Ovary (tissue), 3 donors: ENCODE measurements at regions not wholly inside any gene's neighbourhood (a gene's known extent, or its start where the extent isn't known, plus 50 kb on each side); places are given as distances from the start of the nearest gene placed in this dataset.

Experiments
- CTCF ChIP-seq, 3 donors: fragments of 450-650 bp in 2 of 3; fragments of 200-600 bp in 1 of 3; IDR thresholded peaks; one replicate each; pipeline versions ENCODE4 v1.5.1 to v1.8.0; 2016 to 2022; ENCODE audit warnings: antibody characterized with exemption in 3 of 3, mild to moderate bottlenecking in 1 of 3
- EP300 ChIP-seq: sonication (generic); formaldehyde crosslinking; IDR thresholded peaks from one replicate; pipeline ENCODE4 v1.6.1; 2017; ENCODE audit warnings: antibody characterized with exemption
- POLR2A ChIP-seq: fragments of 450-650 bp; IDR thresholded peaks from one replicate; pipeline ENCODE4 v1.6.1; 2017; ENCODE audit warnings: antibody characterized with exemption, mild to moderate bottlenecking, moderate library complexity
- donor health status: DM: no; HTN: no; CAD: no.

GRCh38 chr13:78993792-78994191, 334.8 kb upstream of the OBI1 start:
- TF ChIP-seq CTCF (IDR thresholded peaks at IDR 0.05) (no peak), EP300 (no peak), POLR2A (no peak)
